Upper lobe of left lung (tissue), 4 donors: ENCODE measurements at regions not wholly inside any gene's neighbourhood (a gene's known extent, or its start where the extent isn't known, plus 50 kb on each side); places are given as distances from the start of the nearest gene placed in this dataset.

Experiments
- CTCF ChIP-seq, 6 experiments: fragments of 450-650 bp in 4 of 6; fragments of 200-600 bp in 2 of 6; sonication (generic) in 2 of 6; IDR thresholded peaks; one replicate each; pipeline ENCODE4 v1.5.1; 2016 to 2019; ENCODE audit warnings: antibody characterized with exemption in 6 of 6
- EP300 ChIP-seq, 4 donors: sonication (generic); formaldehyde crosslinking; IDR thresholded peaks; one replicate each; pipeline ENCODE4 v1.5.1; 2017; ENCODE audit warnings: antibody characterized with exemption in 4 of 4, control low read depth in 2 of 4
- POLR2A ChIP-seq, 4 donors: fragments of 450-650 bp; IDR thresholded peaks; one replicate each; pipeline ENCODE4 v1.5.1; 2016 to 2017; ENCODE audit warnings: antibody characterized with exemption in 4 of 4, mild to moderate bottlenecking in 2 of 4
- POLR2AphosphoS5 ChIP-seq, 2 donors: sonication (generic); formaldehyde crosslinking; IDR thresholded peaks; one replicate each; pipeline ENCODE4 v1.5.1; 2017; ENCODE audit warnings: antibody characterized with exemption in 2 of 2

DNA sequence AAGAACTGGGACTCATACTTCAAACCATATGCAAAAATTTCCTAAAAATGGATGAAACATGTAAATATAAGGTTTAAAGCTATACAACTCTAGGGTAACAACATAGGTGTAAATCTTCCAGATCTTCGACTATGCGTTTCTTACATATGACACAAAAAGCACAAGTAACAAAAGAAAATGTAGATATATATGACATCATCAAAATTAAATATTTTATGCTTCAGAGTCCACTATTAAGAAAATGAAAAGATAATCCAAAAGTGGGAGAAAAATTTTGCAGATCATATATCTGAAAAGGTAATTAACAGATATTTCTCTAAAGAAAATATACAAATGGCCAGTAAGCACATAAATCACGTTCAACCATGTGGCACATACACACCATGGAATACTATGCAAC is 164.2 kb upstream of the ACTRT1 start:
- TF ChIP-seq CTCF (IDR thresholded peaks at IDR 0.05), result no peak
- TF ChIP-seq POLR2AphosphoS5 (IDR thresholded peaks at IDR 0.05), result no peak
- no peak for TF ChIP-seq POLR2A (IDR thresholded peaks at IDR 0.05)
- no peak for TF ChIP-seq EP300 (IDR thresholded peaks at IDR 0.05)
